IPS-20b (cell line): ENCODE measurements at regions not wholly inside any gene's neighbourhood (a gene's known extent, or its start where the extent isn't known, plus 50 kb on each side); places are given as distances from the start of the nearest gene placed in this dataset.
"Not testable (repeated sequence)": the region's sequence is repeated elsewhere in the genome, so short reads cannot be mapped to it uniquely, and the experiment has no call there.

ENCODE experiments used
- H3K27ac ChIP-seq: one replicate; pipeline ENCODE4 v1.5.1; 2013; ENCODE audit warnings: low read length
- H3K27me3 ChIP-seq: 2 replicates; pipeline ENCODE4 v1.6.1; 2013; ENCODE audit warnings: mild to moderate bottlenecking, low read length, inconsistent platforms; ENCODE audit not compliant: insufficient read depth
- H3K36me3 ChIP-seq: 2 replicates; pipeline ENCODE4 v1.6.1; 2013; ENCODE audit warnings: low read depth, mild to moderate bottlenecking, inconsistent platforms, low read length, moderate library complexity; ENCODE audit not compliant: insufficient read depth
- H3K4me1 ChIP-seq: 2 replicates; pipeline ENCODE4 v1.6.1; 2013; ENCODE audit warnings: mild to moderate bottlenecking, control low read depth, inconsistent platforms, low read length, moderate library complexity; ENCODE audit not compliant: insufficient read depth
- H3K4me3 ChIP-seq: 2 replicates; pipeline ENCODE4 v1.5.1; 2013; ENCODE audit warnings: mild to moderate bottlenecking, low read length, inconsistent platforms
- H3K9ac ChIP-seq: 2 replicates; pipeline ENCODE4 v1.6.1; 2013; ENCODE audit warnings: low read depth, mild to moderate bottlenecking, inconsistent platforms, low read length, moderate library complexity
- H3K9me3 ChIP-seq: 2 replicates; pipeline ENCODE4 v1.6.1; 2013; ENCODE audit warnings: mild to moderate bottlenecking, low read depth, low read length, inconsistent platforms; ENCODE audit not compliant: insufficient read depth

DNA sequence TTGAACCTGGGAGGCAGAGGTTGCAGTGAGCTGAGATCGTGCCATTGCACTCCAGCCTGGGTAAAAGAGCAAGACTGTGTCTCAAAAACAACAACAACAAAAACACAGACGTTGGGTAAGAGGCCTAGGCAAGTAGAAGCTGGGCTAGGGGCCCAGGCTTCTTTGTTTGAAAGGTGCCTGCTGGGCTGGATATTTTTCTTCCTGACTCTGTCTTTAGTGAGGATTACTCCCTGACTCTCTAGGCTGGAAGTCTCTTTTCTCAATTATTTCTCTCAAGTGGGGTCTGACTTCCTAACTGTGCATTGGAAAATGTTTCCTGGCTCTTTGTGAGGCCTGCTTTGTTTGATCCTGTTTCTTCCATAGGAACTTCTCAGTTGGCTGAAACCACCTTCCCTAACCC, 76.5 kb upstream of the DTNBP1 start:
- Histone ChIP-seq H3K36me3 (no peaks in the 10 kb centered on the region), H3K27me3 (no peaks in the 10 kb centered on the region), H3K4me3 (no peak overlapping the region), H3K4me1 (no peaks in the 10 kb centered on the region; the same call in 1 of the 2 replicates), H3K9me3 (no peaks in the 10 kb centered on the region), H3K27ac (no peak overlapping the region), H3K9ac (no peak overlapping the region)

DNA sequence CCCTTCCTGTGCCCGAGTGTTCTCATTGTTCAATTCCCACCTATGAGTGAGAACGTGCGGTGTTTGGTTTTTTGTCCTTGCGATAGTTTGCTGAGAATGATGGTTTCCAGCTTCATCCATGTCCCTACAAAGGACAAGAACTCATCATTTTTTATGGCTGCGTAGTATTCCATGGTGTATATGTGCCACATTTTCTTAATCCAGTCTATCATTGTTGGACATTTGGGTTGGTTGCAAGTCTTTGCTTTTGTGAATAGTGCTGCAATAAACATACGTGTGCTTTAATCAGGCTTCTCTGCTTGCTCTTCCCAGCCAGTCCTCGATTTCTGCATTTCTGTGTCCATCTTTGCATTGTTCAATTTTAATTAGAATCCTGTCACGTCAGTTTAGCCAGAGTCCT, 75.4 kb upstream of the DTNBP1 start:
- H3K4me1 ChIP-seq = not testable (repeated sequence)

GRCh38 chr6:15736297-15736696, 73.5 kb upstream of the DTNBP1 start:
- no peaks in the 10 kb centered on the region for H3K9me3 ChIP-seq
- no peak overlapping the region for H3K4me3 ChIP-seq
- H3K4me1 ChIP-seq = no peaks in the 10 kb centered on the region; the same call in 1 of the 2 replicates
- peak overlapping the region; percentile 26 for H3K27ac ChIP-seq
- H3K36me3 ChIP-seq = no peaks in the 10 kb centered on the region
- no peak overlapping the region; the same call in 1 of the 2 replicates for H3K9ac ChIP-seq
- H3K27me3 ChIP-seq = no peaks in the 10 kb centered on the region

More for the DNA sequence above, 75.4 kb upstream of the DTNBP1 start:
- H3K4me3 ChIP-seq, H3K9ac ChIP-seq, H3K36me3 ChIP-seq, H3K9me3 ChIP-seq, H3K27ac ChIP-seq, H3K27me3 ChIP-seq: not testable (repeated sequence)

- Histone ChIP-seq H3K27me3 (no peaks in the 10 kb centered on the region), H3K27ac (peak overlapping the region; percentile 26), H3K9me3 (no peaks in the 10 kb centered on the region), H3K4me1 (no peaks in the 10 kb centered on the region; the same call in 1 of the 2 replicates), H3K36me3 (no peaks in the 10 kb centered on the region), H3K9ac (no peak overlapping the region; the same call in 1 of the 2 replicates), H3K4me3 (no peak overlapping the region)
Measured at GRCh38 chr6:15735567-15736265, 72.9 kb upstream of the DTNBP1 start.

DNA sequence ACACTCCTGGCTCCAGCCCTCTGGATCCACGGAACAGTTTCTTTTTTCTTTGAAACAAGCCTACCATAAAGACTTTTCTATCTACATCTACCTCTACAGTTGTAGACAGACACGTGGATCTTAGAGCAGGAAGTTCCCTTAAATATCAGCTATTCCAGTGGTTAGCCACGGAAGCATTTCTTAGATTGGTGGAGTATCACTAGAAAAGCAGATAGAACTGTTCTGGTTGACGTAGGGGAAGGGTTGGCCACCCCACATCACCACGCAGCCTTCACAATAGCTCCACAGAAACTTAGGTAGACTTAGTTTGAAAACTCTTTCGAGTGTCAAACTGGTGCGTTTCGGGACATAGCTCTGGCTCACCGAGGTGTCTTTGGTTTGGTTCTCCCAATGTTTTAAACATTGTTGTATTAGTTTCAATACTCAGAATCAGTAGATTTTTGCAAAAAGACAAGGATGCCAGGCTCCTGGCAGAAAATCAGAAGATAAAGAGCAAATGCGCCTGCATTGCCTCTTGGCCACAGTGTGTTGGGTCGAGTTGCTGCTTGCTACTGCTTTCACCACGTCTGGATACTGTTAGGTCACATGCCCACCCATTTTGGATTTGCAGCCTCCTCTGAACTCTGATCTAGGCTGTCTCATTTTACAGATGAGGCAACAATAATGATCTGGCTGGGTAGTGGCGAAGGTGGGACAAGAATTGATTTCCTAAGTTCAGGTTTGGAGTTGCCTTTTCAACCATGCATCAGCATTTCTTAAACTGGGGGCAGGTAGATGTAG, 71.5 kb upstream of the DTNBP1 start:
- no peaks in the 10 kb centered on the region for H3K36me3 ChIP-seq
- H3K27ac ChIP-seq = no peak overlapping the region
- H3K27me3 ChIP-seq = no peaks in the 10 kb centered on the region
- H3K9me3 ChIP-seq = no peaks in the 10 kb centered on the region
- H3K9ac ChIP-seq = no peak overlapping the region
- H3K4me3 ChIP-seq = no peak overlapping the region
- peaks cover 4% of the 10 kb centered on the region; the same call in 1 of the 2 replicates for H3K4me1 ChIP-seq

GRCh38 chr6:15730922-15731321, 68.1 kb upstream of the DTNBP1 start:
- Histone ChIP-seq H3K36me3 (no peaks in the 10 kb centered on the region), H3K4me1 (peaks cover 4% of the 10 kb centered on the region; the same call in 1 of the 2 replicates), H3K27ac (no peak overlapping the region), H3K4me3 (no peak overlapping the region), H3K9me3 (no peaks in the 10 kb centered on the region), H3K27me3 (no peaks in the 10 kb centered on the region), H3K9ac (no peak overlapping the region)

DNA sequence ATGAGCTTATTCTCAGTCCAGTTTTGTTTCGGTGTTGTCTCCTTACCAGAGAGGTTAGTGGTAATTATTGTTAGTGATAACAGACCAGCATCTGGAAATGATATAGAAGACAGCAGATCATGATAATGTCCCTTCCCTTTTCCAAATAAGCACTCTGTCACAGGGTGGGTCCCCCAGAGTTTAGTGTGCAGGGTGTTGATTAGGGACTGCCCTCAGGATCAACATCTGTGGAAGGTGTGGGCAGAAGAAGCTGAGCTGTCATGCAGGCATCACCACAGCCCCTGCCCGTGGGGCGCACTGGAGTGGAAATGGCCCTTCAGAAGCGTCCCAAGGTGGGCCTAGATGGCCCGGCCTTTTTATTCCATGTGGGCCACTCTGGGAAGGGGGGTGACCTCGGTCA, 67.6 kb upstream of the DTNBP1 start:
- Histone ChIP-seq H3K4me1 (peaks cover 4% of the 10 kb centered on the region; the same call in 1 of the 2 replicates), H3K36me3 (no peaks in the 10 kb centered on the region), H3K27ac (no peak overlapping the region), H3K9ac (no peak overlapping the region), H3K4me3 (no peak overlapping the region), H3K9me3 (no peaks in the 10 kb centered on the region), H3K27me3 (no peaks in the 10 kb centered on the region)

- Histone ChIP-seq H3K4me3 (no peak overlapping the region; the same call in 1 of the 2 replicates), H3K9ac (no peak overlapping the region), H3K27ac (no peak overlapping the region), H3K4me1 (no peaks in the 10 kb centered on the region), H3K27me3 (no peaks in the 10 kb centered on the region), H3K36me3 (no peaks in the 10 kb centered on the region), H3K9me3 (peaks cover 6% of the 10 kb centered on the region; the same call in 1 of the 2 replicates)
Measured at GRCh38 chr6:15722731-15723130, 59.9 kb upstream of the DTNBP1 start.

DNA sequence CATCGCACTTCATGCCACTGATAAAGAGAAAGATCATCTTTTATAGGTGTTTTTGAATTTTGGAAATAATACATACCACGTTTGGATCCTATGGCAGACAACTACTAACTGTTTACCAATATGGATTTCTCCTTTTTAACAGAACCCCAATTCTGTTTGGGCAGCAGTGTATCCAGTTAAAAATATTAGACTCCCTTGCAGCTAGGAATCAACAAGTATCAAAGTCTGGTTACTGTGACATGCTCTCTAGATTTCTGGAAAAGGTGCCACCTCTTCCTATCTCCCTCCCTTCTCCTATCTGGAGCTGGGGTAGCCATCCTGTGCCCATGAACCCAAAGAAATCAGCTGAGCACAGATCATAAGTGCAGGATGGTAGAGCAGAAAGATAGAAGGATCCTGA, 54.1 kb upstream of the DTNBP1 start:
- Histone ChIP-seq H3K36me3 (no peaks in the 10 kb centered on the region), H3K4me1 (no peaks in the 10 kb centered on the region), H3K27ac (no peak overlapping the region), H3K27me3 (no peaks in the 10 kb centered on the region), H3K9me3 (peaks cover 20% of the 10 kb centered on the region), H3K4me3 (no peak overlapping the region), H3K9ac (no peak overlapping the region)

DNA sequence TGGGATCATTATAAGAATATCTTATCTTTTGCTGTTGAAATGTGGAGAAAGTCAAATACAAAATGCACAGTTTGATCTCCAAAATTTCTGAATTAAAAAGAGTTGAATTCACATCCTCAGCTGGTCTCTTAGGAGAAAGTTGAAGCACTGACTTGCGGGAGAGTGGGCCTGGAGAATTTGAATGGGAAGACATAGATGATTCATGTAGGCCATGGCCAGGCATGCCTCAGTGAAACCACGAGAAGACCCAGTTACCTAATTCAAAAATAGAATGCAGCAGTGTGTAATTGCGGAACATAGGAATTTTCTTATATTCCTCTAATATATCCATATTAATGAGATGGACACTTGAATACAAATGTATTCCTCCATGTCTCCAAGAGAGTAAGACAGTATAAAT, 53.0 kb upstream of the DTNBP1 start:
- Histone ChIP-seq H3K36me3 (no peaks in the 10 kb centered on the region), H3K4me3 (no peak overlapping the region), H3K27ac (no peak overlapping the region), H3K9ac (no peak overlapping the region), H3K27me3 (no peaks in the 10 kb centered on the region), H3K9me3 (peaks cover 20% of the 10 kb centered on the region), H3K4me1 (no peaks in the 10 kb centered on the region)

DNA sequence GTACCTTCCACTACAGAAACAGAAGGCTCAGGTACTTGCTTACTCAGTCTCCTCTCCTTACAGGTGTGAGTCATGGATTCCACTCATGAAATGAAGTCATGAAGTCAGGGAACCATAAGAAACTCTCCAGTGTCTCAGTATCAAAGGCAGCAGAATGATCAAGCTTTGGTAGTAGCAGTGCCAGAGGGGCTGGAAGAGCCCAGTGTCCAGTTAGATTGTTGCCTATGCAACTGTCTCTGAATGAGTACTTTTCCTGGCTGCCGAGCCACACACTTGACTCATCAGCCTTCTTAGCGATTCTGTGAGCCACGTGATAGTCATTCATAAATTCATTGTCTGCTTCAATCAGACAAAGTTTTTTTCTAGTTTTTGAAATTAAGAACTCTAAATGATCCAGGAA, 52.2 kb upstream of the DTNBP1 start:
- H3K27me3 ChIP-seq = no peaks in the 10 kb centered on the region
- no peak overlapping the region for H3K4me3 ChIP-seq
- no peak overlapping the region for H3K9ac ChIP-seq
- no peaks in the 10 kb centered on the region for H3K36me3 ChIP-seq
- peaks cover 14% of the 10 kb centered on the region for H3K9me3 ChIP-seq
- H3K27ac ChIP-seq = no peak overlapping the region
- H3K4me1 ChIP-seq = no peaks in the 10 kb centered on the region

- Histone ChIP-seq H3K27me3 (no peaks in the 10 kb centered on the region), H3K9me3 (peaks cover 14% of the 10 kb centered on the region), H3K9ac (no peak overlapping the region), H3K36me3 (no peaks in the 10 kb centered on the region), H3K4me1 (no peaks in the 10 kb centered on the region), H3K27ac (no peak overlapping the region), H3K4me3 (no peak overlapping the region)
Measured at GRCh38 chr6:15714658-15715057, 51.8 kb upstream of the DTNBP1 start.
